ENCODE measurements at regions not wholly inside any gene's neighbourhood (a gene's known extent, or its start where the extent isn't known, plus 50 kb on each side); places are given as distances from the start of the nearest gene placed in this dataset.

- in situ Hi-C loops (cut with HindIII; ENCODE audit: low pct_ligation_motif_present, low pct_unique_long_range_greater_than_20kb, low sequenced_read_pairs): no loop called here
- no peak for DNase-seq
Observed at GRCh38 chr3:162192340-162193029, 695.9 kb downstream of the OTOL1 start.

- DNase-seq: no peak
- in situ Hi-C loops (cut with HindIII; ENCODE audit: low pct_ligation_motif_present, low pct_unique_long_range_greater_than_20kb, low sequenced_read_pairs): no loop called here
Observed at GRCh38 chr3:162193148-162194095, 696.8 kb downstream of the OTOL1 start.

GRCh38 chr3:162195147-162195546, 698.5 kb downstream of the OTOL1 start:
- in situ Hi-C loops (cut with HindIII; ENCODE audit: low pct_ligation_motif_present, low pct_unique_long_range_greater_than_20kb, low sequenced_read_pairs): no loop called here
- DNase-seq: no peak

GRCh38 chr3:162196964-162197363, 700.4 kb downstream of the OTOL1 start:
- no peak for DNase-seq
- in situ Hi-C loops (cut with HindIII; ENCODE audit: low pct_ligation_motif_present, low pct_unique_long_range_greater_than_20kb, low sequenced_read_pairs): no loop called here

DNA sequence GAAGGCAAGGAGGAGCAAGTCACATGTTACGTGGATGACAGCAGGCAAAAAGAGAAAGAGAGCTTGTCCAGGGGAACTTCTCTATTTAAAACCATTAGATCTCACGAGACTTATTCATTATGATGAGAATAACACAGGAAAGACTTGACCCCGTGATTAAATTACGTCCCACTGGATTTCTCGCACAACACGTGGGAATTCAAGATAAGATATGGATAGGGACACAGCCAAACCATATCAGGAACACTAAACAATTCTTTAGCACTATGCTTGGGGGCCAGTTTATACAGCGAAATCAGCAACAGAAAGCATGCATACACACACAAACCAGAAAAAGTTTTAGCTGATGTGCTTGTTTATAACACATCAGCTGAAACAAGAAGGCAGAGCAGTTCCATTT, 704.2 kb downstream of the OTOL1 start:
- DNase-seq: no peak
- in situ Hi-C loops (cut with HindIII; ENCODE audit: low pct_ligation_motif_present, low pct_unique_long_range_greater_than_20kb, low sequenced_read_pairs): no loop called here

DNA sequence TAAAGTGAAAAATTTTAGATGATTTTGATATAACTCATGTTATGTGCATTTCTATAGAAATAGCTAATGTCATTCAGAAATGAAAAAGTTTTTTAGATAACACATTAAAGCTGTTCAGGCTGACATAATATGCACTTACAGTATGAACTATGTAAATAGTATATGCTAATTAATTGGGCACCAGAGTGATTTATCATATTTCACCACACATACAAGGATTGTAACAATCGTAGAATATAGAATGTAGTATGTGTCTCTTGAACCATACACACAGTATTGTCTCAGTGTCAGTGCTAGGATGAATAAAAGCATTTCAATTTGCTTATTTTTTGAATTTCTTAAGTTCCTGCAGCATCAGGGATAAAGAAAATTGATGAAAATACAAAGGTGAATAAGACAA, 710.0 kb downstream of the OTOL1 start:
- DNase-seq: no peak
- in situ Hi-C loops (cut with HindIII; ENCODE audit: low pct_ligation_motif_present, low pct_unique_long_range_greater_than_20kb, low sequenced_read_pairs): no loop called here

DNA sequence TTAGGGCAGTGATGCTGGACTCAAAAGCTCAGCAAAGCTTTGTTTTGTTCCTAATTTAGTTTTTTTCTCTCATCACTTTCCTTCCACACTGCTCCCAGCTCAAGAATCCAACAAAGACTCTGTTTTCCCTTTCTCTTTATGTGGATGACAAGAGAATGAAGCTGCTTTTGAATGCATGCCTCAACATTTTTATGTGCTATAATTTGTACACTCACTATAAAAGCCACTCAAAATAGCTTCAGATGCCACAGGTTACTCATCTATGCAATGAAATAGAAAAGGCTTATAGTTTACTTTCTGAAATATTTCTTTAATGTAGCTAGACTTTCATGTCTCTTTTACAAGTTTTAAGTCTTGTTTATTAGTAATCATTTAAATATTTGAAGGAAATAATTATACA, 714.9 kb downstream of the OTOL1 start:
- no peak for DNase-seq
- in situ Hi-C loops (cut with HindIII; ENCODE audit: low pct_ligation_motif_present, low pct_unique_long_range_greater_than_20kb, low sequenced_read_pairs): no loop called here

GRCh38 chr3:162213196-162213595, 716.6 kb downstream of the OTOL1 start:
- in situ Hi-C loops (cut with HindIII; ENCODE audit: low pct_ligation_motif_present, low pct_unique_long_range_greater_than_20kb, low sequenced_read_pairs): no loop called here
- DNase-seq: no peak

DNA sequence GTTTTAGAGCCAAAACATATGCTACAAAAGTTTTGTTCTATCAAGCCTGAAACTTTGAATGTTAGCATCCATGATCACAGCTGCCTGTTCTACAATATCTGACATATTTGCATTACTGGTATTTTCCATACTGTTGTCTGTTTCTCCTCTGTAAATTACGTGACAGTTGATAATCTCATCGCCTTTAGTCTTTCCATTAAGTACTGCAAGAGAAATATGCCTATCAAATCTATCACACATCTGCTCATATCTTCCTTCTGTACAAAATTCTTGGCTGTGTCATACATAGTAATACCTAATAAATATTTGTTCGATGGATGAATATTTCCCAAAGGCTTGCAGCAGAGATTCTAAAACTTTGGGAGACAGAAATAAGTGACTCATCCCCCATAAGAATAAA, 717.3 kb downstream of the OTOL1 start:
- DNase-seq: no peak
- in situ Hi-C loops (cut with HindIII; ENCODE audit: low pct_ligation_motif_present, low pct_unique_long_range_greater_than_20kb, low sequenced_read_pairs): no loop called here

DNA sequence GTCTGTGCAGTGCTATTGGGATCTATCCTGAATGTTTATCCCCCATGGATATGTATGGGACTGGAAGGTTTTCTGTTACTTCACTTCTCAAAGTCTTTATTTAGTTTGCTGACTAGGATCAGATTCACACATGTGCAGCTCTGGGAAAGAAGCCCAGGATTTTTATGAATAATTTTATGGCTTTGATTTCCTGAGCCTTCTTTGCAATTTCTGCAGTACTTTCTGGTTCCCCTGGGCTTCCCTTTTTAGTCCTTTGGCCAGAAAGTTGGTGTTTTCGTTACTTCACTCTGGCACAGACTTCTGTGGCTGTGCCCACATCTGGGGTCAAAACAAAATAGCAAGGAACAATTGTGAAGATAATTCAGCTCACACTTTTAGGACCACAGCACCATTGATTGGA, 721.0 kb downstream of the OTOL1 start:
- in situ Hi-C loops (cut with HindIII; ENCODE audit: low pct_ligation_motif_present, low pct_unique_long_range_greater_than_20kb, low sequenced_read_pairs): no loop called here
- no peak for DNase-seq

DNA sequence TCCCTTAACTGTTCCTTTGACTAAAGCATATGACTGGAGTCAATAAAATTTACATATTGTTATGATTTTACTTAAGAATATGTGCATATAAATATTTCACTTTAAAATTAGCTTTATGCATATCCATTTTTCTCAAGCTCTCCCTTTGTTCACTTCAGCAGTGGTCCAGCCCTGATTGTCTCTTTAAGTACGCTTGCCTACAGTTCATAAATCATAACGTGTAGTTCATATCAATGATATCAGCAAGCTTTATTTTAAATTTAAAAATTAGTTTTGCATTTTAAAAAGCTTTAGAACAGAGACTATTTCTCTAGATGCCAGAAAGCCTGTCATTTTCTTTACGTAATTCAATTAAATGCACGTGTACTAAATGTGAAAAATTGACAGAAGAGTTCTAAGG, 721.9 kb downstream of the OTOL1 start:
- in situ Hi-C loops (cut with HindIII; ENCODE audit: low pct_ligation_motif_present, low pct_unique_long_range_greater_than_20kb, low sequenced_read_pairs): no loop called here
- DNase-seq: no peak

GRCh38 chr3:162224746-162225145, 728.1 kb downstream of the OTOL1 start:
- in situ Hi-C loops (cut with HindIII; ENCODE audit: low pct_ligation_motif_present, low pct_unique_long_range_greater_than_20kb, low sequenced_read_pairs): no loop called here
- no peak for DNase-seq

DNA sequence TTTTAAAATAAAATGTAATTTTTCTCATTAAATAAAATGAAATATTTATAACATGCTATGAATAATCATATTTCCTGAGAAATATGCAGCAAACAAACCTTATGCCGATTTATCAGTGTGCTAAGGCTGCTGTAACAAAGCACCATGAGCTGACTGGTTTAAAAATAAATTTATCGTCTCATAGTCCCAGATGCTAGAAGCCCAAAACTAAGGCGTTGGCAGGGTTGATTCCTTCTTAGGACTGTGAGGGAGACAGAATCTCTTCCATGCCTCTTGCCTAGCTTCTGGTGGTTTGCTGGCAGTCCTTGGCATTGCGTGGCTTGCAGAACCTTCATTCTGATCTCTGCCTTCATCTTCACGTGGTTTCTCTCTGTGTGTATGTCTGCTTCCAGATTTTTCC, 740.3 kb downstream of the OTOL1 start:
- DNase-seq: no peak
- in situ Hi-C loops (cut with HindIII; ENCODE audit: low pct_ligation_motif_present, low pct_unique_long_range_greater_than_20kb, low sequenced_read_pairs): no loop called here

- in situ Hi-C loops (cut with HindIII; ENCODE audit: low pct_ligation_motif_present, low pct_unique_long_range_greater_than_20kb, low sequenced_read_pairs): no loop called here
- no peak for DNase-seq
Observed at GRCh38 chr3:162250782-162251181, 754.2 kb downstream of the OTOL1 start.

GRCh38 chr3:162262129-162262528, 765.5 kb downstream of the OTOL1 start:
- no peak for DNase-seq
- in situ Hi-C loops (cut with HindIII; ENCODE audit: low pct_ligation_motif_present, low pct_unique_long_range_greater_than_20kb, low sequenced_read_pairs): no loop called here

- in situ Hi-C loops (cut with HindIII; ENCODE audit: low pct_ligation_motif_present, low pct_unique_long_range_greater_than_20kb, low sequenced_read_pairs): no loop called here
- no peak for DNase-seq
Observed at GRCh38 chr3:162263596-162263995, 767.0 kb downstream of the OTOL1 start.

- no peak for DNase-seq
- in situ Hi-C loops (cut with HindIII; ENCODE audit: low pct_ligation_motif_present, low pct_unique_long_range_greater_than_20kb, low sequenced_read_pairs): no loop called here
Observed at GRCh38 chr3:162269636-162270458, 773.2 kb downstream of the OTOL1 start.

DNA sequence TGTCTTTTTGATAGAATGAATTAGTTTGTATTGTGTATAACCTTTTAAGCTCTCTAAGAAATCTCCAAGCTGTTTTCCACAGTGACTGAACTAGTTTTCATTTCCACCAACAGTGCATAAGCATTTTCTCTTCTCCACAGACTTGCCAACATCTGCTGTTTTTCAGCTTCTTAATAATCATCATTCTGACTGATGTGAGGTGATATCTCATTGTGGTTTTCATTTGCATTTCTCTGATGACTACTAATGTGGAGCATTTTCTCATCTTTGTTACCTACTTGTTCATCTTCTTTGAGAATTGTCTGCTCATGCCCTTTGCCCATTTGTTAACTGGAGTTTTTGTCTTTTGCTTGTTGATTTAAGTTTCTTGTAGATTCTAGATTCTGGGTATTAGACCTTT, 777.5 kb downstream of the OTOL1 start:
- in situ Hi-C loops (cut with HindIII; ENCODE audit: low pct_ligation_motif_present, low pct_unique_long_range_greater_than_20kb, low sequenced_read_pairs): no loop called here
- DNase-seq: no peak

- DNase-seq: no peak
- in situ Hi-C loops (cut with HindIII; ENCODE audit: low pct_ligation_motif_present, low pct_unique_long_range_greater_than_20kb, low sequenced_read_pairs): no loop called here
Observed at GRCh38 chr3:162278834-162279233, 782.2 kb downstream of the OTOL1 start.
